Liver (tissue), 8 donors: ENCODE measurements at regions not wholly inside any gene's neighbourhood (a gene's known extent, or its start where the extent isn't known, plus 50 kb on each side); places are given as distances from the start of the nearest gene placed in this dataset.

Experiments
- DNase-seq: peaks from one replicate; pipeline ENCODE4 v3.0.0-alpha.2; 2017; ENCODE audit warnings: low spot score
- H3K27ac ChIP-seq, 2 donors: one replicate each; pipeline ENCODE4 v1.7.0; 2013; ENCODE audit warnings: inconsistent platforms in 2 of 2, low read length in 2 of 2, control low read depth in 1 of 2, low read depth in 1 of 2, mild to moderate bottlenecking in 1 of 2
- H3K27me3 ChIP-seq, 4 donors: one replicate each; pipeline versions ENCODE4 v1.6.1 to v1.7.0; 2013; ENCODE audit warnings: low read length in 3 of 4, inconsistent platforms in 1 of 4, mild to moderate bottlenecking in 1 of 4, moderate library complexity in 1 of 4; ENCODE audit not compliant: control insufficient read depth in 4 of 4, insufficient read depth in 4 of 4
- H3K36me3 ChIP-seq, 4 donors: one replicate each; pipeline versions ENCODE4 v1.6.1 to v1.7.0; 2013; ENCODE audit warnings: low read length in 3 of 4, mild to moderate bottlenecking in 3 of 4, low read depth in 1 of 4, moderate library complexity in 1 of 4; ENCODE audit not compliant: control insufficient read depth in 4 of 4, insufficient read depth in 3 of 4
- H3K4me1 ChIP-seq, 4 donors: one replicate each; pipeline versions ENCODE4 v1.6.1 to v1.7.0; 2013; ENCODE audit warnings: low read length in 3 of 4, mild to moderate bottlenecking in 3 of 4, moderate library complexity in 1 of 4; ENCODE audit not compliant: control insufficient read depth in 4 of 4, insufficient read depth in 4 of 4
- H3K4me3 ChIP-seq, 3 donors: one replicate each; pipeline versions ENCODE4 v1.6.1 to v1.7.0; 2013; ENCODE audit warnings: low read length in 3 of 3, control low read depth in 1 of 3, low read depth in 1 of 3, mild to moderate bottlenecking in 1 of 3
- H3K9ac ChIP-seq, 2 donors: one replicate each; pipeline ENCODE4 v1.7.0; 2013; ENCODE audit warnings: low read length in 2 of 2, mild to moderate bottlenecking in 2 of 2, moderate library complexity in 2 of 2, control low read depth in 1 of 2, low read depth in 1 of 2
- H3K9me3 ChIP-seq, 4 donors: one replicate each; pipeline versions ENCODE4 v1.6.1 to v1.7.0; 2013; ENCODE audit warnings: low read length in 3 of 4; ENCODE audit not compliant: control insufficient read depth in 4 of 4
- ATF3 ChIP-seq: IDR thresholded peaks from 2 replicates; pipeline ENCODE4 v1.6.1; 2016; ENCODE audit warnings: antibody characterized with exemption
- CTCF ChIP-seq: fragments of 150-350 bp; IDR thresholded peaks from 2 replicates; pipeline ENCODE4 v1.5.1; 2017; ENCODE audit warnings: improper control_type of control experiment, low read depth, low read length; ENCODE audit not compliant: missing input control
- EGR1 ChIP-seq, 2 donors: IDR thresholded peaks; 2 replicates each; pipeline ENCODE4 v1.6.1; 2016 to 2018; ENCODE audit warnings: antibody characterized with exemption in 2 of 2, low read depth in 2 of 2
- FOXA1 ChIP-seq: IDR thresholded peaks from 2 replicates; pipeline ENCODE4 v1.6.1; 2016; ENCODE audit warnings: antibody characterized with exemption
- FOXA2 ChIP-seq: IDR thresholded peaks from 2 replicates; pipeline ENCODE4 v1.6.1; 2016; ENCODE audit warnings: antibody characterized with exemption
- GABPA ChIP-seq, 2 donors: IDR thresholded peaks in 1 of 2; conservative IDR thresholded peaks in 1 of 2; 2 replicates each; pipeline ENCODE4 v1.6.1; 2016; ENCODE audit warnings: antibody characterized with exemption in 2 of 2, mild to moderate bottlenecking in 1 of 2, moderate library complexity in 1 of 2
- HNF4A ChIP-seq, 2 donors: conservative IDR thresholded peaks; 2 replicates each; pipeline ENCODE4 v1.6.1; 2016; ENCODE audit warnings: antibody characterized with exemption in 2 of 2, mild to moderate bottlenecking in 2 of 2
- HNF4G ChIP-seq: IDR thresholded peaks from 2 replicates; pipeline ENCODE4 v1.6.1; 2016; ENCODE audit warnings: antibody characterized with exemption
- JUND ChIP-seq, 2 donors: IDR thresholded peaks; 2 replicates each; pipeline ENCODE4 v1.6.1; 2016; ENCODE audit warnings: antibody characterized with exemption in 2 of 2
- NR2F2 ChIP-seq: IDR thresholded peaks from 2 replicates; pipeline ENCODE4 v1.6.1; 2016; ENCODE audit warnings: antibody characterized with exemption
- RAD21 ChIP-seq, 2 donors: IDR thresholded peaks; 2 replicates each; pipeline ENCODE4 v1.6.1; 2016; ENCODE audit warnings: antibody characterized with exemption in 2 of 2, mild to moderate bottlenecking in 2 of 2
- REST ChIP-seq: IDR thresholded peaks from 2 replicates; pipeline ENCODE4 v1.6.1; 2016; ENCODE audit warnings: antibody characterized with exemption, mild to moderate bottlenecking
- RXRA ChIP-seq, 2 donors: IDR thresholded peaks; 2 replicates each; pipeline ENCODE4 v1.6.1; 2017 to 2018; ENCODE audit warnings: antibody characterized with exemption in 2 of 2, mild to moderate bottlenecking in 1 of 2
- SP1 ChIP-seq: IDR thresholded peaks from 2 replicates; pipeline ENCODE4 v1.6.1; 2018; ENCODE audit warnings: antibody characterized with exemption, mild to moderate bottlenecking
- TAF1 ChIP-seq: conservative IDR thresholded peaks from 2 replicates; pipeline ENCODE4 v1.6.1; 2016; ENCODE audit warnings: antibody characterized with exemption, mild to moderate bottlenecking
- YY1 ChIP-seq: IDR thresholded peaks from 2 replicates; pipeline ENCODE4 v1.6.1; 2016; ENCODE audit warnings: antibody characterized with exemption, mild to moderate bottlenecking
- WGBS: extraction: QIAGEN DNeasy Blood & Tissue Kit; methylation state at CpG from one replicate; pipeline ENCODE4 v1.1.7; 2013; 5-methylcytosine and 5-hydroxymethylcytosine counted together
- TF ChIP-seq, protein P1 (sequence below): IDR thresholded peaks from 2 replicates; pipeline ENCODE4 v1.6.1; 2016; ENCODE audit warnings: antibody characterized with exemption
- TF ChIP-seq, protein P2 (sequence below): IDR thresholded peaks from 2 replicates; pipeline ENCODE4 v1.6.1; 2016; ENCODE audit warnings: antibody characterized with exemption
- donor health status: healthy.
- donor health status: healthy.
- donor health status: healthy.
- donor health status: healthy.
- donor health status: healthy.

DNA sequence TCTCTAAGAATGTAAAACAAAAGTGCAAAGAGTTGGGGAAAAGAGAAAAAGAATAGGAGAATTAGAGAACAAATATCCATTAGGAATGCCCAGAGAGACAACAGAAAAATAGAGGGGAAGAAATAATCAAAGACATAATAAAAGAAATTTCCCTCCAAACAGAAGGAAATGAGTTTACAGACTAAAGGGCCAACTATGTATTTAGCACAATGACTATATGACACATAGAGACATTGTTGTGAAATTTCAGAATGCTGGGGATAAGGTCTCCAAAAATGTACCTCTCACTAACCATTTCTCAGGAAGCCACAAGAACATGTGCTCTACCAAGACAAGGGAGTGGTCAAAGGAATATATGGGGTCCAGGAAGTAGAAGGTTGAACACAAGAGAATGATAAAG is 121.0 kb upstream of the ACSL4 start (continued):
- TF ChIP-seq EGR1 (IDR thresholded peaks at IDR 0.05; ENCODE audit: low read depth in 2 of 2): no peak

GRCh38 chrX:109855501-109855900 is 122.4 kb upstream of the ACSL4 start:
- H3K9ac ChIP-seq: no peak overlapping the region
- TF ChIP-seq NR2F2: no peak
- TF ChIP-seq GABPA (IDR thresholded peaks at IDR 0.05 in 1 of 2, conservative IDR thresholded peaks at IDR 0.05 in 1 of 2): no peak
- TF ChIP-seq ATF3: no peak
- TF ChIP-seq HNF4A (conservative IDR thresholded peaks at IDR 0.05): no peak
- no peak for TF ChIP-seq RAD21 (IDR thresholded peaks at IDR 0.05)
- TF ChIP-seq YY1: no peak
- TF ChIP-seq, protein P1, sequence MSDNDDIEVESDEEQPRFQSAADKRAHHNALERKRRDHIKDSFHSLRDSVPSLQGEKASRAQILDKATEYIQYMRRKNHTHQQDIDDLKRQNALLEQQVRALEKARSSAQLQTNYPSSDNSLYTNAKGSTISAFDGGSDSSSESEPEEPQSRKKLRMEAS: no peak
- TF ChIP-seq TAF1: no peak
- no peak for TF ChIP-seq SP1
- no peak for TF ChIP-seq FOXA1
- H3K27ac ChIP-seq: no peak overlapping the region
- H3K4me3 ChIP-seq: no peak overlapping the region
- peaks cover 4 to 31% (median 28%) of the 10 kb centered on the region in 4 donors for H3K4me1 ChIP-seq
- H3K27me3 ChIP-seq: peaks cover 0 to 5% (median 0%) of the 10 kb centered on the region in 4 donors
- DNase-seq: no peak
- H3K9me3 ChIP-seq: peaks cover 0 to 5% (median 0%) of the 10 kb centered on the region in 4 donors
- 51% methylated on average over 1 of the region's 1 CpG for WGBS
- H3K36me3 ChIP-seq: no peaks in the 10 kb centered on the region

DNA sequence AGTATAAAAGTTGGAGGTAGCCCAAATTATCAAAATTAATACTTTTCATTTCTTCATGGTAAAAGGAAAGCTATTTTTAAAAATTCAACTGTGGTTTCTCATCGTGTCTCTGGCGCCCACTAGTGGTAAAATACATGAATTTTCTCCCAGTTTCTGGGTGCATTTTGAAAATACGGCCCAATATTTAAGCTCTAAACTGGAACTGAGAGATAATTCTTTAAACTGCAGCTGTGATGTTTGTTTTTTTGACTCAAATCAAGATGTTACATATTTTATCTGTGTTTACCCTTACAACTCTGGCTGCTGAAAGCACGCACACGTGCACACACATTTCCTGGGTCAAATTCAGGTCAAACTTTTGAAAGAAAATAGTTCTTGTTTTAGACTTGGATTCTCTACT is 123.9 kb upstream of the ACSL4 start:
- Histone ChIP-seq H3K9ac (no peak overlapping the region), H3K27me3 (peaks cover 0 to 5% (median 0%) of the 10 kb centered on the region in 4 donors), H3K4me3 (no peak overlapping the region), H3K36me3 (no peaks in the 10 kb centered on the region), H3K4me1 (peaks cover 4 to 31% (median 28%) of the 10 kb centered on the region in 4 donors), H3K27ac (no peak overlapping the region), H3K9me3 (peaks cover 0 to 5% (median 0%) of the 10 kb centered on the region in 4 donors)
- WGBS: 2% methylated on average over 5 of the region's 5 CpGs
- DNase-seq: no peak
- TF ChIP-seq FOXA1: no peak
- no peak for TF ChIP-seq SP1
- peak; percentile 73 to 79 for TF ChIP-seq RAD21 (IDR thresholded peaks at IDR 0.05)
- TF ChIP-seq FOXA2: no peak
- TF ChIP-seq HNF4G: no peak
- TF ChIP-seq CTCF: peak; percentile 65
- TF ChIP-seq TAF1: no peak
- TF ChIP-seq JUND (IDR thresholded peaks at IDR 0.05): no peak
- TF ChIP-seq, protein P2, sequence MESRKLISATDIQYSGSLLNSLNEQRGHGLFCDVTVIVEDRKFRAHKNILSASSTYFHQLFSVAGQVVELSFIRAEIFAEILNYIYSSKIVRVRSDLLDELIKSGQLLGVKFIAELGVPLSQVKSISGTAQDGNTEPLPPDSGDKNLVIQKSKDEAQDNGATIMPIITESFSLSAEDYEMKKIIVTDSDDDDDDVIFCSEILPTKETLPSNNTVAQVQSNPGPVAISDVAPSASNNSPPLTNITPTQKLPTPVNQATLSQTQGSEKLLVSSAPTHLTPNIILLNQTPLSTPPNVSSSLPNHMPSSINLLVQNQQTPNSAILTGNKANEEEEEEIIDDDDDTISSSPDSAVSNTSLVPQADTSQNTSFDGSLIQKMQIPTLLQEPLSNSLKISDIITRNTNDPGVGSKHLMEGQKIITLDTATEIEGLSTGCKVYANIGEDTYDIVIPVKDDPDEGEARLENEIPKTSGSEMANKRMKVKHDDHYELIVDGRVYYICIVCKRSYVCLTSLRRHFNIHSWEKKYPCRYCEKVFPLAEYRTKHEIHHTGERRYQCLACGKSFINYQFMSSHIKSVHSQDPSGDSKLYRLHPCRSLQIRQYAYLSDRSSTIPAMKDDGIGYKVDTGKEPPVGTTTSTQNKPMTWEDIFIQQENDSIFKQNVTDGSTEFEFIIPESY: no peak
- TF ChIP-seq YY1: no peak
- TF ChIP-seq GABPA (IDR thresholded peaks at IDR 0.05 in 1 of 2, conservative IDR thresholded peaks at IDR 0.05 in 1 of 2): no peak
- peak; percentile 24 to 39 for TF ChIP-seq RXRA (IDR thresholded peaks at IDR 0.05)
- TF ChIP-seq EGR1 (IDR thresholded peaks at IDR 0.05; ENCODE audit: low read depth in 2 of 2): no peak
- no peak for TF ChIP-seq HNF4A (conservative IDR thresholded peaks at IDR 0.05)
- TF ChIP-seq NR2F2: no peak
- no peak for TF ChIP-seq ATF3
- TF ChIP-seq REST: no peak
- TF ChIP-seq, protein P1: no peak
